ENCODE measurements at regions not wholly inside any gene's neighbourhood (a gene's known extent, or its start where the extent isn't known, plus 50 kb on each side); places are given as distances from the start of the nearest gene placed in this dataset.

GRCh38 chr2:180734382-180734781 lies 246.0 kb upstream of the UBE2E3 start:
- TF ChIP-seq CTCF (IDR thresholded peaks at IDR 0.05) (no peak), ZFX (IDR thresholded peaks at IDR 0.05; ENCODE audit: borderline replicate concordance) (no peak)

All from 22Rv1 (cell line).